K562 (cell line): ENCODE measurements at regions not wholly inside any gene's neighbourhood (a gene's known extent, or its start where the extent isn't known, plus 50 kb on each side); places are given as distances from the start of the nearest gene placed in this dataset.
A peak's percentile ranks its signal among the peaks of the same experiment; 100 is the strongest.

Experiments
- BRF1 ChIP-seq: IDR thresholded peaks from 3 replicates; pipeline ENCODE4 v1.6.1; 2011; ENCODE audit warnings: borderline replicate concordance, mild to moderate bottlenecking; ENCODE audit not compliant: insufficient read length; ENCODE audit errors: extremely low read depth
- ETV6 ChIP-seq, 3 experiments: fragments of 150-350 bp in 1 of 3; sonication (generic) in 1 of 3; formaldehyde crosslinking in 1 of 3; IDR thresholded peaks; 2 replicates each; pipeline versions ENCODE4 v1.6.1 to v1.8.0; 2014 to 2022; ENCODE audit warnings: borderline replicate concordance in 2 of 3, low read depth in 2 of 3, antibody characterized with exemption in 1 of 3, low read length in 1 of 3, mild to moderate bottlenecking in 1 of 3, missing genetic modification reagents in 1 of 3
- GMEB1 ChIP-seq: fragments of 250-450 bp; sonication (Bioruptor Pico); IDR thresholded peaks from 2 replicates; pipeline ENCODE4 v1.4.0; 2020; ENCODE audit warnings: mild to moderate bottlenecking
- HDAC8 ChIP-seq: fragments of 450-650 bp; IDR thresholded peaks from 2 replicates; pipeline ENCODE4 v1.6.1; 2016; ENCODE audit warnings: mild to moderate bottlenecking, missing genetic modification characterization, moderate library complexity, missing compliant biosample characterization
- NFATC3 ChIP-seq: fragments of 450-650 bp; IDR thresholded peaks from 2 replicates; pipeline ENCODE4 v1.6.1; 2017; ENCODE audit warnings: mild to moderate bottlenecking
- PKNOX1 ChIP-seq: fragments of 450-650 bp; IDR thresholded peaks from 2 replicates; pipeline ENCODE4 v1.6.1; 2016
- RBM34 ChIP-seq: fragments of 200-400 bp; formaldehyde crosslinking; IDR thresholded peaks from 2 replicates; pipeline ENCODE4 v1.6.1; 2018; ENCODE audit warnings: low read length, borderline replicate concordance; ENCODE audit not compliant: insufficient read depth
- SMARCB1 ChIP-seq: IDR thresholded peaks from 2 replicates; pipeline ENCODE4 v1.6.1; 2011; ENCODE audit warnings: improper control_type of control experiment, low read depth; ENCODE audit not compliant: insufficient read length
- THRB ChIP-seq: fragments of 450-650 bp; formaldehyde crosslinking; conservative IDR thresholded peaks from 2 replicates; pipeline ENCODE4 v1.4.0; 2022; ENCODE audit warnings: mild to moderate bottlenecking, missing genetic modification characterization
- UBTF ChIP-seq, 2 experiments: IDR thresholded peaks; 2 replicates each; pipeline ENCODE4 v1.6.1; 2012; ENCODE audit warnings: improper control_type of control experiment in 2 of 2, low read depth in 2 of 2, low read length in 2 of 2, borderline replicate concordance in 1 of 2
- ZBED1 ChIP-seq: IDR thresholded peaks from 2 replicates; pipeline ENCODE4 v1.6.1; 2014
- ZNF134 ChIP-seq: fragments of 250-450 bp; sonication (Bioruptor Pico); conservative IDR thresholded peaks from 2 replicates; pipeline ENCODE4 v1.4.0; 2020
- ZNF253 ChIP-seq: fragments of 250-450 bp; sonication (Bioruptor Pico); conservative IDR thresholded peaks from 2 replicates; pipeline ENCODE4 v1.6.1; 2021; ENCODE audit warnings: mild to moderate bottlenecking
- ZNF445 ChIP-seq: fragments of 250-450 bp; sonication (Bioruptor Pico); IDR thresholded peaks from 2 replicates; pipeline ENCODE4 v1.4.0; 2020; ENCODE audit warnings: low read depth, mild to moderate bottlenecking, moderate library complexity
- TF ChIP-seq, protein P1 (sequence below): fragments of 450-650 bp; formaldehyde crosslinking; IDR thresholded peaks from 2 replicates; pipeline ENCODE4 v1.4.0; 2020; ENCODE audit warnings: mild to moderate bottlenecking
- TF ChIP-seq, protein P2 (sequence below): sonication (generic); formaldehyde crosslinking; IDR thresholded peaks from 2 replicates; pipeline ENCODE4 v1.4.0; 2020; ENCODE audit warnings: mild to moderate bottlenecking, missing genetic modification reagents

DNA sequence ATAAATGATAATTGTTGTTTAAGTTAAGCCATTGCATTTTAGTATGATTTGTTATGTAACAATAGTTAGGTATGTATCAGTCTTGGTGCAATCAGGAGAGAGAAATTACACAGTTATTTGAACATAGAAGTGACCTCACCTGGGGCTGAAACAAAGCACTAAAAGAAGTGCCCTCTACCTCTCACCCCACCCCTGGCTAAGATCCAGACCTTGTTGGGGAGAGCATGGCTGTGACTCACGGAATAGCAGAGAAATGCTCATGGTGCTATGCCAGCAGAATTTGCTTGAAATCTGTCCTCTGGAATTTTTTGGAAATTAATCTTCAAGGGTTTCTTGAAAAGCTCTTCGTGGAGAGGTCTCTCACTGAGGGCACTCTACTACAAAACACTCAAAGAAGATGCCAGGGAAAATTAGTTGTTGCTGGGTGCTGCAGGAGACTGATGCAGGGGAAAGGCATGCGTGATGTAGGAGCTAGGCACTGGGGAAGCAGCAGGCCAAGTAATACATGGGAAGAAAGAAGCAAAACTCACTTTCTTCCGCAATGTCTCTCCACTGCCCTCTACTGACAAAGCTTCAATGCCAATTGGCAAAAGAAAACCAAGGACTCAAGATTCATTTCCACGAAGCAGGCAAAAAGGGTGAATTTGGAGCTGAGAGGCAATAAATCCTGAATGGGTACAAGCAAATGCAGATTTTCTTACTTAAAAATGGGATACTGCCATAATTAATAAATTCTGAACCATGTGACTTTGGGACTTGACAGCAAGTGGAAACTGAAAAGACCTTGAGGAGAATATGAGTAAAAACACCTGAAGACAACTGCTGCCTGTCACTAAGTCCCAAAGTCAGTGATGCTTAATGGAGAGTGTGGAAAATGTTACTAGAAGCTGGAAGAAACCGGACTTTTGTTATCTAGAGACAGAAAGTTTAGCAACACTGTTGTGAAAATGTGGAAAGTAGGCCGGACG is 136.3 kb upstream of the ZNF184 start (continued):
- no peak for TF ChIP-seq ZNF253
- TF ChIP-seq GMEB1 (CRISPR knock-in tag): no peak
- no peak for TF ChIP-seq ZBED1
- TF ChIP-seq ZNF134 (CRISPR knock-in tag): no peak
- no peak for TF ChIP-seq SMARCB1
- TF ChIP-seq, protein P1, sequence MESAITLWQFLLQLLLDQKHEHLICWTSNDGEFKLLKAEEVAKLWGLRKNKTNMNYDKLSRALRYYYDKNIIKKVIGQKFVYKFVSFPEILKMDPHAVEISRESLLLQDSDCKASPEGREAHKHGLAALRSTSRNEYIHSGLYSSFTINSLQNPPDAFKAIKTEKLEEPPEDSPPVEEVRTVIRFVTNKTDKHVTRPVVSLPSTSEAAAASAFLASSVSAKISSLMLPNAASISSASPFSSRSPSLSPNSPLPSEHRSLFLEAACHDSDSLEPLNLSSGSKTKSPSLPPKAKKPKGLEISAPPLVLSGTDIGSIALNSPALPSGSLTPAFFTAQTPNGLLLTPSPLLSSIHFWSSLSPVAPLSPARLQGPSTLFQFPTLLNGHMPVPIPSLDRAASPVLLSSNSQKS (CRISPR knock-in tag): no peak
- 0 out of 4 replicates have a peak, but pooled peaks of 1 of the 2 experiments have one; percentile 4 for TF ChIP-seq ETV6 (IDR thresholded peaks at IDR 0.05; ENCODE audit: borderline replicate concordance in 1 of 2, low read depth in 2 of 2, low read length in 1 of 2)
- no peak for TF ChIP-seq ETV6 (CRISPR knock-in tag; IDR thresholded peaks at IDR 0.05; ENCODE audit: borderline replicate concordance)
- no peak for TF ChIP-seq HDAC8
- TF ChIP-seq UBTF (IDR thresholded peaks at IDR 0.05; ENCODE audit: borderline replicate concordance in 1 of 2, low read depth in 2 of 2, low read length in 2 of 2): 0 out of 4 replicates have a peak, but pooled peaks of 1 of the 2 experiments have one; percentile 26
- TF ChIP-seq, protein P2, sequence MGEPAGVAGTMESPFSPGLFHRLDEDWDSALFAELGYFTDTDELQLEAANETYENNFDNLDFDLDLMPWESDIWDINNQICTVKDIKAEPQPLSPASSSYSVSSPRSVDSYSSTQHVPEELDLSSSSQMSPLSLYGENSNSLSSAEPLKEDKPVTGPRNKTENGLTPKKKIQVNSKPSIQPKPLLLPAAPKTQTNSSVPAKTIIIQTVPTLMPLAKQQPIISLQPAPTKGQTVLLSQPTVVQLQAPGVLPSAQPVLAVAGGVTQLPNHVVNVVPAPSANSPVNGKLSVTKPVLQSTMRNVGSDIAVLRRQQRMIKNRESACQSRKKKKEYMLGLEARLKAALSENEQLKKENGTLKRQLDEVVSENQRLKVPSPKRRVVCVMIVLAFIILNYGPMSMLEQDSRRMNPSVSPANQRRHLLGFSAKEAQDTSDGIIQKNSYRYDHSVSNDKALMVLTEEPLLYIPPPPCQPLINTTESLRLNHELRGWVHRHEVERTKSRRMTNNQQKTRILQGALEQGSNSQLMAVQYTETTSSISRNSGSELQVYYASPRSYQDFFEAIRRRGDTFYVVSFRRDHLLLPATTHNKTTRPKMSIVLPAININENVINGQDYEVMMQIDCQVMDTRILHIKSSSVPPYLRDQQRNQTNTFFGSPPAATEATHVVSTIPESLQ (CRISPR knock-in tag): no peak
- TF ChIP-seq ZNF445 (CRISPR knock-in tag): no peak
- TF ChIP-seq NFATC3: no peak
- no peak for TF ChIP-seq THRB (CRISPR knock-in tag)
- TF ChIP-seq BRF1: no peak
- TF ChIP-seq PKNOX1: 0 out of 2 replicates have a peak, but pooled peaks have one; percentile 20
- TF ChIP-seq RBM34: no peak
